ENCODE measurements at regions not wholly inside any gene's neighbourhood (a gene's known extent, or its start where the extent isn't known, plus 50 kb on each side); places are given as distances from the start of the nearest gene placed in this dataset.

DNA sequence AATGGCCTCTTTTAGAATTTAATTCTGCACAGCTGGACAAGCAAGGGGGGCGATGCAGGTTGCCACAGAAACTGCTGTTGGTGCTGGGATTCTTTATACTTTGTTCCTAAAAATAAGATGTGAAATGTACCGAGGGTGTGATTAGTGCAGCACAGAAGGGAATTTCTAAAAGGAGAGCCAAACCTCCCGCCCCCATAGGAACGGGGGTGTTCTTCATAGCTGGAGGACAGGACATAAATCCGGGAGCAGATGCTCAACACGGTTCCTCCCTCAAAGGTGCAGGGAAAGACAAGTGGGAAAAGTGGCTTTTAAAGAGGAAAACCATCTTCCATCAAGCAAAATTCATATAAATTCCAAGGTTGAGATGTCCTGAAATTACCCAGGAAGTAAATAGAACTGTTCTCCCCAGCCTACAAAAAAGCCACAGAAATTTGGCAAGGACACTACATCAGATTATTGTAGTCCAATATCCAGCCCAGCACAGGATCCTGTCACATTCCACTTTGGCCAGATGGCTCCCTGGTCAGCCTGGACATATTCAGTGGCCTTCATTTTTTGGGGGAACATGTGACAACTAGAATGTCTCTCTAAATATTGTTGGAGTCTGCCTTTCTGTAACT, 51.4 kb upstream of the TMX1 start:
- ChIA-PET POLR2A (no interaction called here), CTCF (ENCODE audit: low intra/inter-chr PET ratio) (no interaction called here)
- Histone ChIP-seq H3K4me2 (ENCODE audit: insufficient read depth, low read length) (no peak overlapping the region), H3K9ac (ENCODE audit: insufficient read depth in 1 of 2, low read depth in 2 of 2, low read length in 2 of 2) (no peak overlapping the region), H3K27ac (ENCODE audit: extremely low read depth, low read depth, low read length) (no peak overlapping the region), H3K9me3 (replicated peaks; ENCODE audit: control insufficient read depth, insufficient read depth, low read depth, low read length) (no peaks in the 10 kb centered on the region), H3K36me3 (ENCODE audit: control insufficient read depth, insufficient read depth, low read length) (no peaks in the 10 kb centered on the region), H3K27me3 (ENCODE audit: control insufficient read depth in 2 of 2, insufficient read depth in 2 of 2, low read length in 2 of 2) (no peaks in the 10 kb centered on the region), H4K20me1 (replicated peaks; ENCODE audit: control insufficient read depth, insufficient read depth, low read length) (no peaks in the 10 kb centered on the region), H3K79me2 (ENCODE audit: control insufficient read depth, insufficient read depth, low read length) (no peaks in the 10 kb centered on the region), H3K4me3 (no peak overlapping the region), H3K9me1 (ENCODE audit: control insufficient read depth, insufficient read depth, low read length) (no peaks in the 10 kb centered on the region), H3K4me1 (replicated peaks in 1 of 2; ENCODE audit: control insufficient read depth in 2 of 2, insufficient read depth in 2 of 2, low read length in 2 of 2) (no peaks in the 10 kb centered on the region), H2AFZ (ENCODE audit: low read depth, low read length) (no peak overlapping the region)
- FAIRE-seq (no peak), ATAC-seq (no peak), DNase-seq (ENCODE audit: extremely low read depth in 1 of 4, low spot score in 3 of 4) (no peak)
- no peak for TF ChIP-seq ZNF253 (CRISPR knock-in tag; conservative IDR thresholded peaks at IDR 0.05)
- no peak for TF ChIP-seq RBM14 (IDR thresholded peaks at IDR 0.05; ENCODE audit: borderline replicate concordance, insufficient read depth, low read depth, low read length)
- no peak for TF ChIP-seq POU5F1 (IDR thresholded peaks at IDR 0.05; ENCODE audit: borderline replicate concordance, low read depth, low read length, partially characterized antibody)
- no peak for TF ChIP-seq USF1 (CRISPR knock-in tag; IDR thresholded peaks at IDR 0.05)
- no peak for TF ChIP-seq ZNF592 (IDR thresholded peaks at IDR 0.05)
- TF ChIP-seq MTF1 (CRISPR knock-in tag; IDR thresholded peaks at IDR 0.05; ENCODE audit: borderline replicate concordance) = no peak
- TF ChIP-seq, protein P1, sequence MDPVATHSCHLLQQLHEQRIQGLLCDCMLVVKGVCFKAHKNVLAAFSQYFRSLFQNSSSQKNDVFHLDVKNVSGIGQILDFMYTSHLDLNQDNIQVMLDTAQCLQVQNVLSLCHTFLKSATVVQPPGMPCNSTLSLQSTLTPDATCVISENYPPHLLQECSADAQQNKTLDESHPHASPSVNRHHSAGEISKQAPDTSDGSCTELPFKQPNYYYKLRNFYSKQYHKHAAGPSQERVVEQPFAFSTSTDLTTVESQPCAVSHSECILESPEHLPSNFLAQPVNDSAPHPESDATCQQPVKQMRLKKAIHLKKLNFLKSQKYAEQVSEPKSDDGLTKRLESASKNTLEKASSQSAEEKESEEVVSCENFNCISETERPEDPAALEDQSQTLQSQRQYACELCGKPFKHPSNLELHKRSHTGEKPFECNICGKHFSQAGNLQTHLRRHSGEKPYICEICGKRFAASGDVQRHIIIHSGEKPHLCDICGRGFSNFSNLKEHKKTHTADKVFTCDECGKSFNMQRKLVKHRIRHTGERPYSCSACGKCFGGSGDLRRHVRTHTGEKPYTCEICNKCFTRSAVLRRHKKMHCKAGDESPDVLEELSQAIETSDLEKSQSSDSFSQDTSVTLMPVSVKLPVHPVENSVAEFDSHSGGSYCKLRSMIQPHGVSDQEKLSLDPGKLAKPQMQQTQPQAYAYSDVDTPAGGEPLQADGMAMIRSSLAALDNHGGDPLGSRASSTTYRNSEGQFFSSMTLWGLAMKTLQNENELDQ (CRISPR knock-in tag; IDR thresholded peaks at IDR 0.05; ENCODE audit: borderline replicate concordance) = no peak
- TF ChIP-seq TRIM28 (IDR thresholded peaks at IDR 0.05) = no peak
- BruUV-seq (replicated peaks) = no TSS peak
- intact Hi-C loops (cut with micrococcal nuclease) = no loop called here
- 0% methylated on average over 6 of the region's 6 CpGs for WGBS (ENCODE audit: insufficient coverage, low coverage, missing lambda C conversion rate)
- in situ Hi-C loops (cut with MboI) = no loop called here

All from K562 (cell line).